Right renal cortex interstitium (tissue), 3 donors: ENCODE measurements at regions not wholly inside any gene's neighbourhood (a gene's known extent, or its start where the extent isn't known, plus 50 kb on each side); places are given as distances from the start of the nearest gene placed in this dataset.
"Not testable (repeated sequence)": the region's sequence is repeated elsewhere in the genome, so short reads cannot be mapped to it uniquely, and the experiment has no call there.

Experiments
- DNase-seq, 3 donors: peaks; one replicate each; pipeline ENCODE4 v3.0.0-alpha.2; 2013; ENCODE audit warnings: low read depth in 3 of 3, low spot score in 2 of 3

DNA sequence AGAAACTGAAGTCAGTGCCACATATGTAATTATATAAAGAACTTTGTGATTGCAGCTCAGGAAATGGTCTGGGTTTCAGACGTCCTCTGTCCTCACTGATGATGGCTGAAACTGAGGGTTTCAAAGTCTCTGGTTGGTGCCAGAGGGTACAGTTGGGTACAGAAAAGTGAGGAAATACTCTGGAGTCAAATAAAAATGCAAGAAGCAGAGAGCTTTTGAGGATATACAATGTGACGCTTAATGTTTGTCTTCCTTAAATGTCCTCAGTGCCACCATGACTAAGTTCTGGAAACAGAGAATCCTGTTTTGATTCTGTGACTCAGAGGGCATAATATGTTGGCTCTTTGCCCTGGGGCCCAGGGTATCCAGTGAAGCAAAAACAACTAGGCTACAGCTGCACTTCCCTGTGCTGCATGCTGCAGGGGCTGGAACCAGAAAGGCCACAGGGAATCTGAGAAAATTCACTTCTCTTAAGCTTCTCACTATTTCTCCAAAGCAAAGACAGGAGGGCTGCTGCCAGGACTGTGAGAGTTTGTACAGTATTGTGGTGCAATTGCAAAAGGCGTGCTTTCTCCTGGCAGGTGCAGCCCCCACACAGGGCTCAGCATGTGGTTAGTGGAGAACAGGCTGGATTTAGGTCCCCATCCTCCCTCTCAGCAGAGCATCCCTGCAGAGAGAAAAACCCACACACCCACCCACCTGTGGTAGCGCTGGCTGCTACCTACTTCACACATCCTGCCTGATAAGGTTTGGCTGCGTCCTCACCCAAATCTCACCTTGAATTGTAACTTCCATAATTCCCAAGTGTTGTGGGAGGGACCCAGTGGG, 169.5 kb upstream of the SVIL start:
- no peak for DNase-seq

DNA sequence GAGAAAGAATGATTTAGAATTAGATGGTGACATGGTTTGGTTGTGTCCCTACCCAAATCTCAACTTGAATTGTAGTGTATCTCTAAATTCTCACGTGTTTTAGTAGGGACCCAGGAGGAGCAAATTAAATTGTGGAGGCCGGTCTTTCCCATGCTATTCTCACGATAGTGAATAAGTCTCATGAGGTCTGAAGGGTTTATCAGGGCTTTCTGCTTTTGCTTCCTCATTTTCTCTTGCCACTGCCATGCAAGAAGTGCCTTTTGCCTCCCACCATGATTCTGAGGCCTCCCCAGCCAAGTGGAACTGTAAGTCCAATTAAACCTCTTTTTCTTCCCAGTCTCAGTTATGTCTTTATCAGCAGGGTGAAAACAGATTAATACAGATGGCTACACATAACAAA, 167.4 kb upstream of the SVIL start:
- no peak for DNase-seq

DNA sequence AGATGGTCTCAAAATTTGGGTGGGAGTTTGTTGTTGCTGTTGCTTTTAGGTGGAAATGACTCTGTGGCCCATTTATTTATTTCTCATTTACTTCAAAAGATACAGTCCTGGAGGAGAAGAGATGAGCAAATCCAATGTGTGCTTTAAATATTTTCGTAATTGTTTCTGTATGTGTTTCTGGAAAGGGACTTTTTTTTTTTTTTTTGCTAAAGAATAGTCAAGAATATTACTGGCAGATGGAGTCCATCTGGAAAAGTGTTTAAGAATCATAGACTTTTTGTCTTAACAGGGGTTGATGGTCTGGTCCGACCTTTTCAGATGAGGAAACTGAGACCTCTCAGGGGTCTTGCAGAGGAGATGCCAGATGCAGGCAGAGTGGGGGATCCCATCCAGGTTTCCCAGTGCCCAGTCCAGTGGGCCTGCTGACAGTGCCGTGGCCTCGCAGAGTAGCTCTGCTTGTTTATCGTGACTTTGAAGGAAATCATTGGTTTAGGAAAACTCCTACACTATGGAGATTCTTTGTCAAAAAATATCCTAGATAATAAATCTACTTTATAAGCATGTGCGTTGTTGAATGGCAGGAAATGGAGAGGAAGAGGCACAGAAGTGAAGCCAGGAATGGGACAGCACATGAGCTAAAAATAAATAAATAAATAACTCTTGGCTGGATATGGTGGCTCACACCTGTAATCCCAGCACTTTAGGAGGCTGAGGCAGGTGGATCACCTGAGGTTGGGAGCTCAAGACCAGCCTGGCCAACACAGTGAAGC, 164.3 kb upstream of the SVIL start:
- DNase-seq, result no peak

DNA sequence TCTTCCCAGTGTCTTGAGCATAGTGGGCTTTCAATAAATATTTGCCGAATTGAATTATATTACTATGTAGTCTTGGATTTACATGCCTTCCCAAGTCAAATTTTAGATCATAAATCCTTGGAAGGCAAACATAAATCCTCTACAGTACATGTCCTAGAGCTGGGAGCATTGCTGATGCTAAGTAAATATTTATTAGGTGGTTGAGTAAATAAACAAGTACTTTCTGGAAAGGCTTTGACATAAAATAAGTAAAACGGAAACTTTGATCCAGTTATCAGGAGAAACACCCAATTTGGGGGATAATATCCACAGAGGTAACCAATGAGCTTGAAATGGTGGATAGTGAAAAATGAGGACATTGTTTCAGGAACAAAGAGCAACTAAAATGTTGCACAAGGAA, 162.8 kb upstream of the SVIL start:
- no peak for DNase-seq

DNA sequence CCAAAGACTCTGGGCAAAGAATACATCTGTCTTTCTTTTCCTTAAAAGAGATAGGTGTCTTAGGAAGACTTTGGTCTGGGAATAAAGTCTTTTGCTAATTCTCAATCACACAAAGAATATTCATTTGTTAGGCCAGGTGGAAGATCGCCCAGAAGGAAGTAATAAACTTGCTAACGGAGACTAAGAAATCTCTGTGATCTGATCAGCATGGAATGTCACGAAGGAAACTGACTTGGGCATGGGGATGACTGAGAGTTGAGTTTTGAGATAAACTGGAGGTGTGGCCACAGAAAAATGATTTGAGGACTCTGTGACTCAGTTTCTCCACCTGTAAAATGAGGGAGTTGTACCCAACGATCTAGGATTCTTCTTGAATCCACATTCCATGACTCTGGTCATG, 161.1 kb upstream of the SVIL start:
- DNase-seq, result no peak

DNA sequence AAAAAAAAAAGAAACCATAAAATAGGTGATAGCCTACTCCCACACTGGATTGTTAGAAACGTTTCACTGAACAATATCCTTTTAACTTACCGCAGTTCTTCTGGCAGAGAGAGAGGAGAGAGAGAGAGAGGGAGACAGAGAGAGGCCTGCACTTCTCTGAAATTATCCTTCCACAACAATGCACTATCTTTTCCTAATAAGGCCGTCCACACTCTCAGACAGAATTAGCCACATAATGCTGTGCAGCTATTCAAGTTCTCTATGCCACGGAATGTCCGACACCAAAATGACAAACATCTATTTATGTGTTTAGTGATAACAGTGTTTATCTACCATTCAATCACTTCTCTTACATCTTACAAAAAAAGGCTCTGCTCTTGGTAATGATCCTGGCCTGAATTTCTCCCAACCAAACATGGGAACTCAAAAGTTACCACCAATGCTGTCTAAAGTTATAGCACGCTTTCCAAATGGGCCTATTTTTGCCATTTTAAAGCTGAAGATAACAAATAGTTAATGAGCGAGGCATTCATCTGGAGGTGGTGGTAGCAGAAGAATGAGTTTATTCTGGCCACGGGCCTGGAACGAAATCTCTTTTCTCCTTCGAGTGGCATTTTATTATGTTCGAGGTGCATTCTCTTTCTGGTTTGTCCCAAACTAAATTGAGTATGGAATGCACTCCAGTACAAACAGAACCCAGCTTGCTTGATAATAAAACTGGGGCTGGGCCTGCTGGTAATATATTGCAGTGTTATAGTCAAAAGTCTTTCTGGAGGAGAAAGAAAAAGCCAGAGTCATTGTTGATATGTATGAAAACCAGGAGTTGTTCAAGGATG, 160.2 kb upstream of the SVIL start:
- no peak for DNase-seq

DNA sequence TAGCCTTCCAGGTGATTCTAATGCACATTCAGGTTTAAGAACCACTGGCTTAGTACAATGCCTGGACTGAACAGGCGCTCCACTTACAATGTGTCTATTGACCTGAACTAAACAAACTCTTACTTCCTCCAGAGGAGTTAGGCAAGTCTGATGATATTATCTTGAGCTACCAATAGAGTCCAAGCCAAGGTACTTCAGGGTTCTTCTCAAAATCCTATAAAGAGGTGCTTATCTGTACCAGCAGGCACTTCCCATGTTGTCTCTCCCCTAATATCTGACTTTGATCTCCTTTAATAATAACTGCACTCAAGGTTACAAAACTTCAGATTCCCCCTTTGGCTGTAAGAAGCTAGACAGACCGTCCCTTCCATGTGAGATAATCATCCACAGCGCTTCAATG, 157.0 kb upstream of the SVIL start:
- no peak for DNase-seq

DNA sequence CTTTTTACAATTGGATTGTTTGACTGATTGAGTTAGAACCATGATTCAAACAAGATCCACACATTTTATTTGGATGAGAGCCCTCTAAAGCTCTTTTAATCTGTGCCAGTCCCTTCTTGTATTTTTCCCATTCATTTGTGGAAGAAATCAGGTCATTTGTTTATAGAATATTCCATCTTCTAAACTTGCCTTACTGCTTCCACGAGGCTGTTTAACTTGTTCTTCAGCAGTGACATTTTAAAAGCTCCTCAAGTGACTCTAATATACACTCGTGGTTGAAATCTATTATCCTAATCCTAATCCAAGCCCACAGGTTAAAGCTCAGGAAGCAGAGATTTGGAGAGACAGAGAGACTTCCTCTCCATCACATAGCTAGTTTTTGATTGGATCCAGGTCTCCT, 155.4 kb upstream of the SVIL start:
- DNase-seq, result no peak

DNA sequence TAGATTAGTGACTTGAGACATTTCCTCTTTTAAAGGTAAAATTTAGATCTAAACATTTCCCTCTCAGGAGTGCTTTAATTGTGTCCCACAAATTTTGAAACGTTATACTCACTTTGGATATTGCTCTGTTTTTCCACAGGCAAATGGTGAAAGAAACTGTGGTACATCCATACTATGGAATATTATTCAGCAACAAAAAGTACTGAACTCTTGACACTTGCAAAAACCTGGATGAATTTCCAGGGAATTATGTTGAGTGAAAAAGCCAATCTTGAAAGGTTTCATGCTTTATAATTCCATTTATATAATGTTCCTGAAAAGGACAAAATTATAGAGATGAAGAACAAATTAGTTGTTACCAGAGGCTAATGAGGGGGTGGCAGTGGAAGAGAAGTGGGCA, 153.3 kb upstream of the SVIL start:
- DNase-seq, result no peak

DNA sequence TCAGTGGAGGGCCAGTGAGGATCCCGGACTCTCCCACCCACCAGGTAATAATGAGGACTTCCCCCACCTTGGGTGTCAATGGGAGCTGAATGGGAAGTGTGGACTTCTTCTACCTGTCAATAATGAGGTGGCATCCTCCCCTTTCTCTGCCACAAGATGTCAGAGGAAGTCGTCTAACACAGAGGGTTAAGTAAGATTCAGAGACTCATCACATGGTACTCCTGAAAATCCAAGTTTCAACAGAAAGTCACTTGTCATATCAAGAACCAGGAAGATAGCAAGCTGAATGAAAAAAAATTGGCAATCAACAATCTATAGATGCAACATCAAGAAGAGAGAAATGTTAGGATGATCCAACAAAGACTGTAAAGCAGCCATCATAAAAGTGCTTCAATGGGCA, 150.9 kb upstream of the SVIL start:
- no peak for DNase-seq

DNA sequence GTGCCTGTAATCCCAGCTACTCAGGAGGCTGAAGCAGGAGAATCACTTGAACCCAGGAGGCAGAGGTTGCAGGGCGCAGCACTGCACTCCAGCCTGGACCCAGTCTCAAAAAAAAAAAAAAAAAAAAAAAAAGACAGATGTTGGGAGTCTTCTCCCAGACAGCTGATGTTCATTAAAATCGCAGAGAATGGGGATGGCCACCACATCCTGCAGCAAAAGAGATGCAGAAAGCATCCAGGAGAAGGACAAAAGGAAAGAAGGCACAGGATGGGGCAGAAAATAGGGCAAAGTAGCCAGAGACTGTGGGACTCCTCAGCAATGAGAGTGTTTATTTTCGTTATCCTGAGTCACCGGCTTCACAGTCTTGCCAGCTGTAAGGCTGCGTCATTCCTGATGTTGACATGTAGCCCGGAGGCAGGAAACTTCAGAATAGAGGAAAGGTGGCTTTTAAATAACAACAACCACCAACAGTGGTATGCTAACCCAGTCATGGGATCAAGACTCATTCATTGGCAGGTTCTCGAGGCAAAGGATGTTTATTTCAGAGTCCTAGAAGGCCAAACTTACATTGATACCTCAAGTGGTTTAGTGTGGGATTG, 149.5 kb upstream of the SVIL start:
- DNase-seq, result no peak

DNA sequence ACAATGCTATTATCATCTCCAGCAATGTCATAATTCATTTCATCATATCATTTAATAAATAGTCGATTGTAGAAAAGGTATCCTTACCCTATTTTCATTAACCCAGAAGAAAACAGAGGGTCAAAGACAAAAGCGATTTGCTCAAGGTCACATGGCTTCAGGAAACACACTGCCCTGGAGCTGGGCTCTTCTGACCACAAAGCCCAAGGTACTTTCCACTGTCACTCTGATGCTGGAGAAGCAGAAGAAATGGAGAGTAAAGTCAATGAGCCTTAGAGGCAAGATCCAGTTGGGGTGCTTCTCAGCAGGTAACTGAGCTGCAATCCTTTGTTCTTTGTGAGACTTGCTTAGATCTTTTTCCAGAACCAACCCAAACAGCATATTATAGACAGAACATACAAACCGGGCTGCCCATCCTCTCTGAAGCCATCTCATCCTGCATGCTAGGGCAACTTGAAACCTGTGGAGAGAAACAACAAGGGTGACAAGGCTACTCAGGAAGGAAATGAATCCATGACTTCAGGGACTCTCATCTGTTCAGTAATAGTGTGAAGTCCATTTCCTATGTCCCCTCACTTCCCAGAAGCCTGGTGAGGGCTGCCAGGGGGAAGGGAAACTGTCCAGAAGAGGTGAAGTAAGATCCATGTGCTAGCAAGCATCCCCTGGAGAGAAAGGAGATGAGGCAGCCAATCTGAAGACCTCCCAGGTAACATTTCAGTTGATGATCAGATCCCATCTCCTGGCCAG, 148.6 kb upstream of the SVIL start:
- DNase-seq, result no peak

DNA sequence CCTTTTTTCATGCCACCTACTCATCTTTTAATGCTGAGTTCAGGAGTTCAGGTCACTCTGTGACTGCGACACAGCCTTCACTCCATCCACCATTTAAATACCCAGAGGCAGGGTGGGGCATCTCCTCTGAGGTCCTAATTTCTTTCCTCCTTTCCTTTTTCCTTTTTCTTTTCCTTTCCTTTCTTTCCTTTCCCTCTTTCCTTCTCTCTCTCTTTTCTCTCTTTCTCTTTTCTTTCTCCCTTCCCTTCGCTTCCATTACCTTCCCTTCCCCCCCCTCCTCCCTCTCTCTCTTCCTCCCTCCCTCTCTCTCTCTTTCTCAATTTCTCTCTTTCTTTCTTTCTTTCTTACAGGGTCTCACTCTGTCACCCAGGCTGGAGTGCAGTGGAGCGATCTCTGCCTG, 145.9 kb upstream of the SVIL start:
- no peak for DNase-seq

DNA sequence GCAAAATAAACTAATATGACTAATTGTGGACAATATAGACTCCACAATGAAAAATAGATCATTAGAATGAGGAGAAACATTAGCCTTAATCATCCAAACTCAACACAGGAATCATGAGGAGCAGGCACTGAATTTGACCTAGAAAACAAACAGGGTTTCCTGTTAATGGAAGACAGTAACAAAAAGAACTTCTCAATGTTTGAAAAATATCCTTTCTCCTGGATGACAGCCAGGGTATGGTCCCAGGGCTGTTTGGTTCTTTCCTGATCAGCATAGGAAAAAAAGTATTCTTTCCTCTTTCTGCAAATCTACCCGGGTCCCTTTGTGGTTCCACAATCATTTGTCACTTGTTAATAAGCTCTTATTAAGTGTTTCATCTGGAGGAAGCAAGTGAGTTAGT, 145.3 kb upstream of the SVIL start:
- DNase-seq, result no peak

DNA sequence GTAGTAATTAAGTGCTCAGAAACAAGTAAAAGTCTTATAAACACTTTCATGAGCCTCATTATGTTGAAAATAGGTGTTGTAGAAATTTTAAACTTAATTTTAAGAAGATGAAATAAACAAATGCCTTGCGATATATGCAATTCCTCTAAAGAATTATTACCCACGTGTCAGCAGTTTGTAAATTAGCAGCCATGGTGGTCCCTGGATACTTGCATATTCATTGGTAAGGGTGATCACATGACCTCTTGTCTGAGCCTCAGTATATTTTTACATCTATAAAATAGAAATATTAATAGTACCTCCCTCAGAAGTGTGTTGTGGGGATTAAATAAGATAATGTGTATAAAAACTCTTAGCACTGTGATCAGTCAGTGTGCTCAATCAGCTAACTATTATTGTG, 141.5 kb upstream of the SVIL start:
- DNase-seq, result no peak

DNA sequence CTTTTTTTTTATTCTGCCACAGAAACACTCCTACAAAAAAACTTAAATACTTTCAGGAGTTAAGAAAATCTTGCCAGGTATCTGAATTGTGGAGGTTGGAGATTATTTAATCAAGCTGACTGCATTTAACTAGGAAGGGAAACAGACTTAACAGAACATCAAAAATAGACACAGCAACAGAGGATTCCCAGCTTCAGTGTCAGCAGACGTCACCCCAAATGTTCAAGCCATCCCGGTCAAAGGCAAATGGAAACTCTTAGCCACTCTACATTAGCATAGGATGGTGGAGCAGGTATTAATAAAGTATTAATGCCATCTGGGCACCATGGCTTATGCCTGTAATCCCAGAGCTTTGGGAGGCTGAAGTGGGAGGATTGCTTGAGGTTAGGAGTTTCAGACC, 139.7 kb upstream of the SVIL start:
- no peak for DNase-seq

DNA sequence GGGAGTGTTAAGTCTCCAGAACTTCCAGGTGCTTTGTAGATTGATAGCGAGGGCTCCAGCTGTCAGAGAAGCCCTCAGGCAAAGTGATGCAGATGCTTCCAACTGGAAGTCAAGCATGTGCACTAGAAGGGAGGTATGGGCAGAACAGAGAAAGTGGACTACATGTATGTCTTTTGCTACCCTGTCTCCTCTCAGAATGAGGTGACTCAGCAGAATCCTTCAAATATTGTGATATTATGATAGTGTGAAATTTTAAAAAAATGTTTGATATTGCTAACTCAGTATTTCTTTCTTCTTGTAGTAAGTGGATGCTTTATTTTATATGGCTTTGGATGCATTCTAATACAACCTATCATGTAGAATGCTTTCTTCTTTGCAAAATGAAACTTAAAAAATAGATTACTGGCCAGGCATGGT, 138.9 kb upstream of the SVIL start:
- no peak for DNase-seq

DNA sequence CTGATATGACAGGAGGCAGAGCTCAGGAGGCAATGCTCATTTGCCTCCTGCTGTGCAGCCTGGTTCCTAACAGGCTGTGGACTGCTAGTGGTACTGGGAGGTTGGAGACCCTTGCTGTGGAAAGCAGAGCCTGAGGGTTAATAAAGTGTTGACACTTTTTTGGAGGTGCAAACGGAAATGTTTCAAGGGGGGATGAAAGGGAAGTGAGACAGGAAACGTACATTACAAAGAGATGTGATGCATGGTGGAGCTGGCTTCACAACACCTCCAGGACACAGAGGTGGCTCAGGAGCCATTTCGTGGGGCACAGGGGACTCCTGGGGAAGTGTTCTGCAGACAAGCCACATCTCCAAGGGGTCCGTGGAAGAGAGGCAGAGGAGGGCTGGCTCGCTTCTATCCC, 137.6 kb upstream of the SVIL start:
- no peak for DNase-seq

DNA sequence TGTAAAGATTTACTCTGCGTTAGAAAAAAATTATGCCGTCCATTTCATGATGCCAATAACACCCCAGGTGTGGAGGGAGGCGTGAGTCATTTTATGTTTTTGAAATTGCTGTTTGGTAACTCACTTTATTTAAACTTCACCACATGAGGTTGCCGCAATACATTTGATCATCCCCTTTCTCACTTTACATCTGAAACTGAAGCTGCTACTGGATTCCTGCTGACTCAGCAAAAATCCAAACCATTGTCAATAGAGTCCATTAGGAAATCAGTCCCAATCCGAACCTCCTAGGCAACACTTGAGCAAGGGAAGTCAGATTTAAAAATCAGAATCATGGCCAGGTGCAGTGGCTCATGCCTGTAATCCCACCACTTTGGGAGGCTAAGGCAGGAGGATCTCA, 136.6 kb upstream of the SVIL start:
- DNase-seq, result no peak

DNA sequence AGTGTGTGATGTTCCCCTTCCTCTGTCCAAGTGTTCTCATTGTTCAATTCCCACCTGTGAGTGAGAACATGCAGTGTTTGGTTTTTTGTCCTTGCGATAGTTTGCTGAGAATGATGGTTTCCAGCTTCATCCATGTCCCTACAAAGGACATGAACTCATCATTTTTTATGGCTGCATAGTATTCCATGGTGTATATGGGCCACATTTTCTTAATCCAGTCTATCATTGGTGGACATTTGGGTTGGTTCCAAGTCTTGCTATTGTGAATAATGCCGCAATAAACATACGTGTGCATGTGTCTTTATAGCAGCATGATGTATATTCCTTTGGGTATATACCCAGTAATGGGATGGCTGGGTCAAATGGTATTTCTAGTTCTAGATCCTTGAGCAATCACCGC, 134.5 kb upstream of the SVIL start:
- DNase-seq, result not testable (repeated sequence)
